HEK293 (cell line): ENCODE measurements at regions not wholly inside any gene's neighbourhood (a gene's known extent, or its start where the extent isn't known, plus 50 kb on each side); places are given as distances from the start of the nearest gene placed in this dataset.

Experiments used
- CTCF ChIA-PET: fragments of 350-600 bp; formaldehyde crosslinking; extraction: SDS; loops from one replicate; lab custom pipeline; 2021; ENCODE audit warnings: antibody characterized with exemption; lab: Yijun Ruan, JAX
- POLR2A ChIA-PET: fragments of 300-600 bp; formaldehyde crosslinking; extraction: SDS; loops from one replicate; lab custom pipeline; 2020; ENCODE audit warnings: antibody characterized with exemption, inconsistent platforms; lab: Yijun Ruan, JAX
- H3K27ac ChIP-seq: fragments of 200-500 bp; sonication (Bioruptor generic); 2 replicates; pipeline ENCODE4 v1.5.1; 2014; ENCODE audit warnings: low read depth, low read length, control low read depth, inconsistent platforms; ENCODE audit errors: extremely low read depth
- H3K36me3 ChIP-seq, 2 experiments: fragments of 200-500 bp in 1 of 2; sonication (Bioruptor generic) in 1 of 2; 1 replicate in 1 of 2; 2 replicates in 1 of 2; pipeline ENCODE4 v1.5.1; 2014 to 2017; ENCODE audit warnings: inconsistent platforms in 2 of 2, low read length in 2 of 2; ENCODE audit not compliant: control insufficient read depth in 2 of 2, insufficient read depth in 1 of 2
- H3K4me1 ChIP-seq: fragments of 200-500 bp; sonication (Bioruptor generic); 2 replicates; pipeline ENCODE4 v1.5.1; 2014; ENCODE audit warnings: mild to moderate bottlenecking, low read length, inconsistent platforms; ENCODE audit not compliant: control insufficient read depth, insufficient read depth
- H3K4me3 ChIP-seq: 2 replicates; pipeline ENCODE4 v1.5.1; 2011; ENCODE audit warnings: low read depth, mild to moderate bottlenecking, control low read depth, low read length, moderate library complexity
- H3K9me3 ChIP-seq: fragments of 200-500 bp; sonication (Bioruptor generic); 2 replicates; pipeline ENCODE4 v1.5.1; 2014; ENCODE audit warnings: low read depth, low read length, inconsistent platforms; ENCODE audit not compliant: control insufficient read depth, insufficient read depth
- KLF9 ChIP-seq: fragments of 450-650 bp; formaldehyde crosslinking; IDR thresholded peaks from 2 replicates; pipeline ENCODE4 v1.5.1; 2016; ENCODE audit warnings: missing biosample characterization, missing genetic modification characterization, low read depth
- OSR2 ChIP-seq: fragments of 450-650 bp; formaldehyde crosslinking; IDR thresholded peaks from 2 replicates; pipeline ENCODE4 v1.5.1; 2016; ENCODE audit warnings: missing biosample characterization, missing genetic modification characterization
- OVOL3 ChIP-seq: fragments of 450-650 bp; formaldehyde crosslinking; IDR thresholded peaks from 2 replicates; pipeline ENCODE4 v1.5.1; 2016; ENCODE audit warnings: missing biosample characterization, missing genetic modification characterization
- PRDM1 ChIP-seq: fragments of 450-650 bp; formaldehyde crosslinking; IDR thresholded peaks from 2 replicates; pipeline ENCODE4; 2016; ENCODE audit warnings: missing biosample characterization, missing genetic modification characterization
- ZFHX2 ChIP-seq: fragments of 450-650 bp; formaldehyde crosslinking; conservative IDR thresholded peaks from 2 replicates; pipeline ENCODE4 v1.5.1; 2016; ENCODE audit warnings: missing biosample characterization, missing genetic modification characterization
- ZFP69B ChIP-seq: fragments of 450-650 bp; formaldehyde crosslinking; IDR thresholded peaks from 2 replicates; pipeline ENCODE4 v1.5.1; 2016; ENCODE audit warnings: missing biosample characterization, missing genetic modification characterization
- ZNF10 ChIP-seq: fragments of 450-650 bp; formaldehyde crosslinking; IDR thresholded peaks from 2 replicates; pipeline ENCODE4 v1.5.1; 2017; ENCODE audit warnings: missing biosample characterization, missing genetic modification characterization
- ZNF138 ChIP-seq: fragments of 450-650 bp; formaldehyde crosslinking; IDR thresholded peaks from 2 replicates; pipeline ENCODE4 v1.5.1; 2016; ENCODE audit warnings: missing biosample characterization, missing genetic modification characterization, borderline replicate concordance
- ZNF157 ChIP-seq: fragments of 450-650 bp; formaldehyde crosslinking; IDR thresholded peaks from 2 replicates; pipeline ENCODE4 v1.5.1; 2016; ENCODE audit warnings: missing biosample characterization, missing genetic modification characterization
- ZNF473 ChIP-seq: fragments of 450-650 bp; formaldehyde crosslinking; IDR thresholded peaks from 2 replicates; pipeline ENCODE4 v1.5.1; 2017; ENCODE audit warnings: missing biosample characterization, missing genetic modification characterization
- ZNF555 ChIP-seq: fragments of 450-650 bp; formaldehyde crosslinking; conservative IDR thresholded peaks from 2 replicates; pipeline ENCODE4 v1.5.1; 2017; ENCODE audit warnings: missing biosample characterization, mild to moderate bottlenecking, missing genetic modification characterization, inconsistent platforms
- ZNF610 ChIP-seq: fragments of 450-650 bp; formaldehyde crosslinking; IDR thresholded peaks from 2 replicates; pipeline ENCODE4 v1.5.1; 2016; ENCODE audit warnings: missing biosample characterization, missing genetic modification characterization, borderline replicate concordance
- ZNF747 ChIP-seq: fragments of 450-650 bp; formaldehyde crosslinking; IDR thresholded peaks from 2 replicates; pipeline ENCODE4 v1.5.1; 2016; ENCODE audit warnings: missing biosample characterization, missing genetic modification characterization
- TF ChIP-seq, protein P1 (sequence below): fragments of 450-650 bp; formaldehyde crosslinking; IDR thresholded peaks from 2 replicates; pipeline ENCODE4 v1.5.1; 2016; ENCODE audit warnings: missing biosample characterization, missing genetic modification characterization
- TF ChIP-seq, protein P2 (sequence below): fragments of 450-650 bp; formaldehyde crosslinking; IDR thresholded peaks from 2 replicates; pipeline ENCODE4 v1.5.1; 2017; ENCODE audit warnings: missing biosample characterization, missing genetic modification characterization
- TF ChIP-seq, protein P3 (sequence below): fragments of 450-650 bp; IDR thresholded peaks from 2 replicates; pipeline ENCODE4 v1.5.1; 2018; ENCODE audit warnings: missing biosample characterization, missing genetic modification characterization
- TF ChIP-seq, protein P4 (sequence below): fragments of 450-650 bp; formaldehyde crosslinking; conservative IDR thresholded peaks from 2 replicates; pipeline ENCODE4 v1.5.1; 2016; ENCODE audit warnings: low read depth, missing biosample characterization, missing genetic modification characterization
- TF ChIP-seq, protein P5 (sequence below): fragments of 450-650 bp; formaldehyde crosslinking; IDR thresholded peaks from 2 replicates; pipeline ENCODE4 v1.5.1; 2017; ENCODE audit warnings: missing biosample characterization, missing genetic modification characterization

DNA sequence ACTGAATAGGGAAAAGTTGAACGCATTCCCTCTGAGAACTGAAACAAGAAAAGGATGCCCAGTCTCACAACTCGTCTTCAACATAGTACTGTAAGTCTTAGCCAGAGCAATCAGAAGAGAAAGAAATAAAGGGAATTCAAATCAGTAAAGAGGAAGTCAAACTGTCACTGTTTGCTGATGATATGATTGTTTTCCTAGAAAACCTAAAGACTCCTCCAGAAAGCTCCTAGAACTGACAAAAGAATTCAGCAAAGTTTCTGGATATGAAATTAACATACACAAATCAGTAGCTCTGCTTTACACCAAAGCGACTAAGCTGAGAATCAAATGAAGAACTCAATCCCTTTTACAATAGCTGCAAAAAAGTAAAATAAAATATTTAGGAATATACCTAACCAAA is 471.2 kb upstream of the CNTN5 start:
- no peak for TF ChIP-seq ZFP69B (tag by site-specific recombination)
- no peak for TF ChIP-seq KLF9
- TF ChIP-seq ZFHX2 (tag by site-specific recombination): no peak
- TF ChIP-seq, protein P1, sequence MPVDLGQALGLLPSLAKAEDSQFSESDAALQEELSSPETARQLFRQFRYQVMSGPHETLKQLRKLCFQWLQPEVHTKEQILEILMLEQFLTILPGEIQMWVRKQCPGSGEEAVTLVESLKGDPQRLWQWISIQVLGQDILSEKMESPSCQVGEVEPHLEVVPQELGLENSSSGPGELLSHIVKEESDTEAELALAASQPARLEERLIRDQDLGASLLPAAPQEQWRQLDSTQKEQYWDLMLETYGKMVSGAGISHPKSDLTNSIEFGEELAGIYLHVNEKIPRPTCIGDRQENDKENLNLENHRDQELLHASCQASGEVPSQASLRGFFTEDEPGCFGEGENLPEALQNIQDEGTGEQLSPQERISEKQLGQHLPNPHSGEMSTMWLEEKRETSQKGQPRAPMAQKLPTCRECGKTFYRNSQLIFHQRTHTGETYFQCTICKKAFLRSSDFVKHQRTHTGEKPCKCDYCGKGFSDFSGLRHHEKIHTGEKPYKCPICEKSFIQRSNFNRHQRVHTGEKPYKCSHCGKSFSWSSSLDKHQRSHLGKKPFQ (tag by site-specific recombination): no peak
- no peak for TF ChIP-seq ZNF138 (tag by site-specific recombination)
- no peaks in the 10 kb centered on the region for H3K4me1 ChIP-seq
- ChIA-PET CTCF (no interaction called here), POLR2A (no interaction called here)
- H3K36me3 ChIP-seq: no peaks in the 10 kb centered on the region
- no peaks in the 10 kb centered on the region for H3K9me3 ChIP-seq
- H3K4me3 ChIP-seq: no peak overlapping the region
- H3K27ac ChIP-seq: no peak overlapping the region

DNA sequence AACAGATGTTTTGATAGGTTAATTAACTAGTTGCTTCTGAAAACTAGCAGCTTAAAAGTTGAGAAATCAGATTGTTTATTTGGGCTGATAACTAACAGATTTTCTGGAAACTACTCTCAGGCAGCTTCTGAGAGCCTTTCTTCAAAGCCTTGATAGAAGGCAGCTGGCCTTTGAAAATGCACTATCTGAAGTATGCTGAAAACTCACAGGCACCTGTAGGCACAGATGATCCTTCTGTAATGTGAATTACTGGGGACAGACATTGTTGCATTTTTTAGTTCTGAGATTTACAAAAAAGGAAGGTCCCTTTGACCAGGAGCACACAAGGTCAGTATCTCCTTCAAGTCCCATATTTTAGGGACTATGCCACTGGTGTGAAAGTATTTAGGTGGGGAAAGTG is 460.8 kb upstream of the CNTN5 start:
- ChIA-PET CTCF (interaction anchor here (0.7 kb wide), 1 partner anchor 88 kb away, joined by 3 read pairs; no protein-coding TSS in a partner anchor), POLR2A (no interaction called here)
- Histone ChIP-seq H3K36me3 (no peaks in the 10 kb centered on the region), H3K9me3 (no peaks in the 10 kb centered on the region), H3K4me3 (no peak overlapping the region), H3K27ac (no peak overlapping the region), H3K4me1 (no peaks in the 10 kb centered on the region)
- TF ChIP-seq ZNF610 (tag by site-specific recombination) (no peak), ZNF138 (tag by site-specific recombination) (no peak), ZNF555 (tag by site-specific recombination) (no peak), ZNF473 (tag by site-specific recombination) (no peak), ZNF747 (no peak), OVOL3 (no peak), PRDM1 (tag by site-specific recombination) (no peak), ZNF157 (tag by site-specific recombination) (no peak), OSR2 (tag by site-specific recombination) (no peak), KLF9 (no peak), ZNF10 (tag by site-specific recombination) (no peak)
- TF ChIP-seq, protein P2, sequence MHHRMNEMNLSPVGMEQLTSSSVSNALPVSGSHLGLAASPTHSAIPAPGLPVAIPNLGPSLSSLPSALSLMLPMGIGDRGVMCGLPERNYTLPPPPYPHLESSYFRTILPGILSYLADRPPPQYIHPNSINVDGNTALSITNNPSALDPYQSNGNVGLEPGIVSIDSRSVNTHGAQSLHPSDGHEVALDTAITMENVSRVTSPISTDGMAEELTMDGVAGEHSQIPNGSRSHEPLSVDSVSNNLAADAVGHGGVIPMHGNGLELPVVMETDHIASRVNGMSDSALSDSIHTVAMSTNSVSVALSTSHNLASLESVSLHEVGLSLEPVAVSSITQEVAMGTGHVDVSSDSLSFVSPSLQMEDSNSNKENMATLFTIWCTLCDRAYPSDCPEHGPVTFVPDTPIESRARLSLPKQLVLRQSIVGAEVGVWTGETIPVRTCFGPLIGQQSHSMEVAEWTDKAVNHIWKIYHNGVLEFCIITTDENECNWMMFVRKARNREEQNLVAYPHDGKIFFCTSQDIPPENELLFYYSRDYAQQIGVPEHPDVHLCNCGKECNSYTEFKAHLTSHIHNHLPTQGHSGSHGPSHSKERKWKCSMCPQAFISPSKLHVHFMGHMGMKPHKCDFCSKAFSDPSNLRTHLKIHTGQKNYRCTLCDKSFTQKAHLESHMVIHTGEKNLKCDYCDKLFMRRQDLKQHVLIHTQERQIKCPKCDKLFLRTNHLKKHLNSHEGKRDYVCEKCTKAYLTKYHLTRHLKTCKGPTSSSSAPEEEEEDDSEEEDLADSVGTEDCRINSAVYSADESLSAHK (tag by site-specific recombination): no peak
- TF ChIP-seq, protein P3, sequence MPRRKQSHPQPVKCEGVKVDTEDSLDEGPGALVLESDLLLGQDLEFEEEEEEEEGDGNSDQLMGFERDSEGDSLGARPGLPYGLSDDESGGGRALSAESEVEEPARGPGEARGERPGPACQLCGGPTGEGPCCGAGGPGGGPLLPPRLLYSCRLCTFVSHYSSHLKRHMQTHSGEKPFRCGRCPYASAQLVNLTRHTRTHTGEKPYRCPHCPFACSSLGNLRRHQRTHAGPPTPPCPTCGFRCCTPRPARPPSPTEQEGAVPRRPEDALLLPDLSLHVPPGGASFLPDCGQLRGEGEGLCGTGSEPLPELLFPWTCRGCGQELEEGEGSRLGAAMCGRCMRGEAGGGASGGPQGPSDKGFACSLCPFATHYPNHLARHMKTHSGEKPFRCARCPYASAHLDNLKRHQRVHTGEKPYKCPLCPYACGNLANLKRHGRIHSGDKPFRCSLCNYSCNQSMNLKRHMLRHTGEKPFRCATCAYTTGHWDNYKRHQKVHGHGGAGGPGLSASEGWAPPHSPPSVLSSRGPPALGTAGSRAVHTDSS (tag by site-specific recombination): no peak
- TF ChIP-seq, protein P4, sequence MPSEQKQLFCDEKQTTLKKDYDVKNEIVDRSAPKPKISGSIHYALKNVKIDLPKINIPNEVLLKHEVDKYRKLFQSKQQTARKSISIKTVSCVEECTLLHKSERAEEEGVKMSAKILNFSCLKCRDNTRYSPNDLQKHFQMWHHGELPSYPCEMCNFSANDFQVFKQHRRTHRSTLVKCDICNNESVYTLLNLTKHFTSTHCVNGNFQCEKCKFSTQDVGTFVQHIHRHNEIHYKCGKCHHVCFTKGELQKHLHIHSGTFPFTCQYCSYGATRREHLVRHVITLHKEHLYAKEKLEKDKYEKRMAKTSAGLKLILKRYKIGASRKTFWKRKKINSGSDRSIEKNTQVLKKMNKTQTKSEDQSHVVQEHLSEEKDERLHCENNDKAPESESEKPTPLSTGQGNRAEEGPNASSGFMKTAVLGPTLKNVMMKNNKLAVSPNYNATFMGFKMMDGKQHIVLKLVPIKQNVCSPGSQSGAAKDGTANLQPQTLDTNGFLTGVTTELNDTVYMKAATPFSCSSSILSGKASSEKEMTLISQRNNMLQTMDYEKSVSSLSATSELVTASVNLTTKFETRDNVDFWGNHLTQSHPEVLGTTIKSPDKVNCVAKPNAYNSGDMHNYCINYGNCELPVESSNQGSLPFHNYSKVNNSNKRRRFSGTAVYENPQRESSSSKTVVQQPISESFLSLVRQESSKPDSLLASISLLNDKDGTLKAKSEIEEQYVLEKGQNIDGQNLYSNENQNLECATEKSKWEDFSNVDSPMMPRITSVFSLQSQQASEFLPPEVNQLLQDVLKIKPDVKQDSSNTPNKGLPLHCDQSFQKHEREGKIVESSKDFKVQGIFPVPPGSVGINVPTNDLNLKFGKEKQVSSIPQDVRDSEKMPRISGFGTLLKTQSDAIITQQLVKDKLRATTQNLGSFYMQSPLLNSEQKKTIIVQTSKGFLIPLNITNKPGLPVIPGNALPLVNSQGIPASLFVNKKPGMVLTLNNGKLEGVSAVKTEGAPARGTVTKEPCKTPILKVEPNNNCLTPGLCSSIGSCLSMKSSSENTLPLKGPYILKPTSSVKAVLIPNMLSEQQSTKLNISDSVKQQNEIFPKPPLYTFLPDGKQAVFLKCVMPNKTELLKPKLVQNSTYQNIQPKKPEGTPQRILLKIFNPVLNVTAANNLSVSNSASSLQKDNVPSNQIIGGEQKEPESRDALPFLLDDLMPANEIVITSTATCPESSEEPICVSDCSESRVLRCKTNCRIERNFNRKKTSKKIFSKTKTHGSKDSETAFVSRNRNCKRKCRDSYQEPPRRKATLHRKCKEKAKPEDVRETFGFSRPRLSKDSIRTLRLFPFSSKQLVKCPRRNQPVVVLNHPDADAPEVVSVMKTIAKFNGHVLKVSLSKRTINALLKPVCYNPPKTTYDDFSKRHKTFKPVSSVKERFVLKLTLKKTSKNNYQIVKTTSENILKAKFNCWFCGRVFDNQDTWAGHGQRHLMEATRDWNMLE (tag by site-specific recombination): no peak
- TF ChIP-seq, protein P5, sequence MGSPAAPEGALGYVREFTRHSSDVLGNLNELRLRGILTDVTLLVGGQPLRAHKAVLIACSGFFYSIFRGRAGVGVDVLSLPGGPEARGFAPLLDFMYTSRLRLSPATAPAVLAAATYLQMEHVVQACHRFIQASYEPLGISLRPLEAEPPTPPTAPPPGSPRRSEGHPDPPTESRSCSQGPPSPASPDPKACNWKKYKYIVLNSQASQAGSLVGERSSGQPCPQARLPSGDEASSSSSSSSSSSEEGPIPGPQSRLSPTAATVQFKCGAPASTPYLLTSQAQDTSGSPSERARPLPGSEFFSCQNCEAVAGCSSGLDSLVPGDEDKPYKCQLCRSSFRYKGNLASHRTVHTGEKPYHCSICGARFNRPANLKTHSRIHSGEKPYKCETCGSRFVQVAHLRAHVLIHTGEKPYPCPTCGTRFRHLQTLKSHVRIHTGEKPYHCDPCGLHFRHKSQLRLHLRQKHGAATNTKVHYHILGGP: no peak
